NCI-H2081 treated with DMSO at 0.1 percent for 48 hours (cell line): ENCODE measurements at regions not wholly inside any gene's neighbourhood (a gene's known extent, or its start where the extent isn't known, plus 50 kb on each side); places are given as distances from the start of the nearest gene placed in this dataset.
"Not testable (repeated sequence)": the region's sequence is repeated elsewhere in the genome, so short reads cannot be mapped to it uniquely, and the experiment has no call there.

Experiments used
- DNase-seq: peaks from one replicate; lab custom pipeline; 2025; lab: John Stamatoyannopoulos, UW

DNA sequence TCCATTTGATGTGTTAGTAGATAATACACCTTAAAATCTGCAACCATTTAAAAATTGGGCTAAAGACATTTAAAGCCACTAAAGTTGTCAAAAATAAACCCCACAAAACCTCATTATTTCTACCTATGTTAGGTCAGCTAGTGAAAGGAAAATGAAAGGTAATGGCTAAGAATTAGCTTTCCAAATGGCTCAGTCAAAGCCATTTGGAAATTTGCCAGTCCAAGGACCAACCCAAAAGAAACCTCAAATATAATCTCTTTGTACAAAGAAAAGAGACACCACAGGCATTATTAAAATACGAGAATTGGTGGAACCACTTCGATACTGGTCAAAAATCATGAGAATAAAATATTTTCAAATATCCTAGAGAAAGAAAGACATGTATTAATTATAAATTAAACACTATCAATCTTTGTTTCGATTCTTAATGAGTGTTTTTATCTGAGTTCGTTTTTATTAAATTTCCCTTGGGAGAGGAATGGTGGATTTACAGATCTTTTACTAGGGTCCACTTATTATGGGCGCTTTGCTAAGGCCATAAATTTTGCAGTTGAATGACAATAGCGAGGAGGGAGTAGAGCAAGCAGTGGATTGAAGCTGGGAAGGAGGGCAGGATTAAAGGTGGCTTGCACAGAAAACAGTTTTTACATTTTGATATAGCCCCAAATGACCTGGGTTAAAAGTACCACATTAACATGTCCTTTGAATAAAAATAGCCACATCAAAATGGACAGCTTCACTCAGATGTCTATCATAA is 116.8 kb upstream of the SHB start:
- no peak for DNase-seq

GRCh38 chr9:38183994-38184568 is 115.1 kb upstream of the SHB start:
- DNase-seq: no peak

DNA sequence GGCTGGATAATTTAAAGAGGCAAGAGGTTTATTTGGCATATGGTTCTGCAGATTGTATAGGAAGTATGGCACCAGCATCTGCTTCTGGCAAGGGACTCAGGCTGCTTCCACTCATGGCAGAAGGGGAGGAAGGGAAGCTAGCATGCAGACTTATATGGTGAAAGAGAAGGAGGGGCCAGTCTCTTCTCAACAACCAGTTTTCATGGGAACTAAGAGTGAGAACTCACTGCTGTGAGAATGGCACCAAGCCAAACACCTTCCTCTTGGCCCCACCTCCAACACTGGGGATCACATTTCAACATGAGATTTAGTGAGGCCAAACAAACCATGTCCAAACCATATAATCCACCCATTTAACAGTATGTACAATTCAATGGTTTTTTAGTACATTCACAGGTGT is 113.3 kb upstream of the SHB start:
- DNase-seq: no peak

DNA sequence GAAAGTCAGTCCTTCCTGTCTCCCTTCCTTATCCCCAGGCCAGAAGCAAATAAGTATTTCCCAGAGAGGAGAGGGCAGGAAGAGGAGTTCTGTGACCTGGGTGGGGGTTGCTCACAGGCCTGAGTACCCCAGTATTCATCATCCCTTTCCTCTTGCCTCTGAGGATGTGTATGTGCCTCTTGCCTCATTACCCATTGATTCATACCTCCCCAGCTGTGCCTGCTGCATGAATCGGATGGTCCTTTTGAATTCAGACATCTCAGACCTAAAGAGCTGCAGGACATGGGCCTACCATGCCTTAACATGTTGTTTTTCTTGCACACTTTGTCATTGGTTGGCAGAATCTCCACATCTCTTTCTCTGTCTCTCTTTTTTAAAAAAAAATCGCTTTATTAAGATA is 112.8 kb upstream of the SHB start:
- DNase-seq: no peak

DNA sequence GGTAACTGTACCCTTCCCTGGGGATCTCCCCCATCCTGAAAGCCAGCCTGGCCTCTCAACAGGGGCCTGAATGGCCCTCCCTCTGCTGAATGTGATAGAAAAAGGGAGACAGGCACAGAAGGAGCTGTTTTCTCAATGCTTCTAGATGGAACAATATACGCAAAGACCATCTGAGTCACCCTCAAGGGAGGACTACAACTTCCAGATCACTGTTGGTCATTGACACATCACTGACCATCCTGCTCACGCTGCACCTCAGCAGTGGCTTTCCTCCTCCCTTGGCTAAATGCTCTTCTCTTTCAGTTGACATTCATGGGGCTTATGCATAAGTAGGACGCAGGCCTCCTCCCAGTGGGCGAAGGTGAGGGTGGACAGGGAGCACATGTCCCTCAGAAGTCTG is 112.2 kb upstream of the SHB start:
- DNase-seq: no peak

DNA sequence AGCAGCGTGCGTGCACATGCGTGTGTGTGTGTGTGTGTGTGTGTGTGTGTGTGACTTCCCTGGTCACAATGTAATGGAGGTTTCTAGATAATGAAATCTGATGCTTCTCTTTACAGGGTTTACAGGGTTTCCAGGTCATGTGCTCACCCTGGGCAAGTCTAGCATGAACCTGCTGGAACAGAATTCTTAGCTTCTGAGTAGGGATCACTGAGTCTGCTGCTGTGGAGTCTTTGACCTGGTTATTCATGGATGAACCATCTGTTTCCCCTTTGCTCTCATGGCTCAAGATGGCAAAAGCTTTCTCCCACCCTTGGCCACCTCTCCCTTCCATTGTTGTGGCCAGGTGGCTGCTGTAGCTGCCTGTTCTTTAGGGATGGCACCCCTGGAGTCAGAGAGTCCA is 111.6 kb upstream of the SHB start:
- no peak for DNase-seq

- no peak for DNase-seq
These were observed 110.9 kb upstream of the SHB start for GRCh38 chr9:38179965-38180364.

DNA sequence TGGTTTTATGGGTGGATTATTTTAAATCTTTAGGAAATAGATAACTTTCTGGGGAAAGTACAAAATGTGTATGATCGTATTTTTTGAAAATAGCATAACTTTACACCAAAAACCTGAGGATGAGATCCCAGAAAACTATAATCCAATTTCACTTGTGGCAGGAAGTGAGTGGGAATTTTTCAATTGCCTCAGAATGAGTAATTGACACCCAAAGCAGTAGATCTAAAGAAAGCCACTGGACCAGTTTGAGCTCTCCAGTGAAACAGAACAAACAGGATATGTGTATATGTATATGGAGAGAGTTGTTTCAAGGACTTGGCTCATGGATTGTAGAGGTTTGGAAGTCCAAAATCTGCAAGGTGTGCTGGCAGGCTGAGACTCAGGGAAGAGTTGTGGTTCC is 109.2 kb upstream of the SHB start:
- no peak for DNase-seq

GRCh38 chr9:38177680-38178079 is 108.7 kb upstream of the SHB start:
- no peak for DNase-seq

DNA sequence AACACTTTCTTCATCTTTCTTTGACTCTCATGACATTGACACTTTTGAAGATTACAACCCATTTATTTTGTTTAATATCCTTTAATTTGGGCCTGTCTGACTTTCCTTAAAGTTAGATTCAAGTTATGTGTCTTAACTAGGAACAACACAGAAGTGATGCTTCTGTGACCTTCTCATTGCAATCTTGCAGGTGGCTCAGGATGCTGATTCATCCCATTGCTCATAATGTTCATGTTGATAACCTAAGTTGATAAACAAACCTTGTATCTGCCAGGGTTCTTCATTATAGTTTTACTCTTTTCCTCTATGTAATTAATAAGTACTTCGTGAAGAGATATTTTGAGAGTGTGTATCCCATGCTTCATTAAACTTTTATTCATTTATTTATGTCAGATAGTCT is 107.2 kb upstream of the SHB start:
- DNase-seq: no peak

DNA sequence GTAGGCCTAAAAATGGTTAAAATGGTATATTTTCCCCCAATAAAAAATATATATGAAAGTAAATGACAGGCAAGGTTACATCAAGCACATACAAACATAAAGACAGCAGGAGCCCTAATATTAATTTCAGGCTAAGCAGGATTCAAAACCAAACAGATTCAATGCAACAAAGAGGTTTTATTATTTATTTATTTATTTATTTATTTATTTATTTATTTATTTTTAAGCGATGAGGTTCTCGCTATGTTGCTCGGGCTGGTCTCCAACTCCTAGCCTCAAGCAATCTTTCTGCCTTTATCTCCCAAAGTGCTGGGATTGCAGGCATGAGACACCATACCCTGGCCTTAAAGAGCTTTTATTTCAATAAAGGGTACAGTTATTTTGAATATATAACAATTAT is 106.4 kb upstream of the SHB start:
- DNase-seq: no peak

DNA sequence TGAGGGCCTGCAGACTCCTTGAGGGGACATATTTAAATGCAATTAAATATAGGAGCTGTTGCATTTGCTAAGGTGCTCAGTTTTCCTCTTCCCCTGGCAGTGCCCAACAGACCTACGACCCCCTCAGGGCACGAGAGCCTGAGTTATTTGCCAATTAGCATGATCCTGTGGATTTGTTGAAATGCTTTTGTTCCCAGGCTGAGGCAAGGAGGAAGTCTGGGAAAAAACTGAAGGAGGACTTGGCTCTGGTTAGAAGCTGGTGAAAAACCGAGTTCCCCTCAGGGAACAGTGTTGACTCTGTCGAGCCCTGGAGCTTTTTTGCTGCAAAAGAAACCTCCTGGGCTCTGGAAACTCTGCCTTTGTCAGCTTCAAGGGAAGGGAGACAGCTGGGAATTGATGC is 103.6 kb upstream of the SHB start:
- DNase-seq: no peak

DNA sequence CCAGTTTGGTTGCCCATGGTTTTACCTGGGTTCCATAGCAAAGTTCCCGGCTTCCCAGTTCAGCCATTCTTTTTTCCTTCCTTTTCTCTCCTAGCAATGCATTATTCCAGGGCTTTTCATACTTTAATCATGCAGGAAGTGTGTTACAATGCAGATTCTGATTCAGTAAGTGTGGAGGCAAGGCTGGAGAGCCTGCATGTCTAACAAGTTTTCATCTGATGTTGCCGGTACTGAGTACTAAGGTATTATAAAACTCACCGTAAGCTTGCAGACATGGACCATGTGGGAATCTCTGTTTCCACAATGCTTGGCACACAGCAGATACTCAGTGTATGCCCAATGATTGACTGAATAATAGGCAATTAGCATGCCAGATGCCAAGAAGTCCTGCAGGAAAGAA is 102.9 kb upstream of the SHB start:
- DNase-seq: no peak

DNA sequence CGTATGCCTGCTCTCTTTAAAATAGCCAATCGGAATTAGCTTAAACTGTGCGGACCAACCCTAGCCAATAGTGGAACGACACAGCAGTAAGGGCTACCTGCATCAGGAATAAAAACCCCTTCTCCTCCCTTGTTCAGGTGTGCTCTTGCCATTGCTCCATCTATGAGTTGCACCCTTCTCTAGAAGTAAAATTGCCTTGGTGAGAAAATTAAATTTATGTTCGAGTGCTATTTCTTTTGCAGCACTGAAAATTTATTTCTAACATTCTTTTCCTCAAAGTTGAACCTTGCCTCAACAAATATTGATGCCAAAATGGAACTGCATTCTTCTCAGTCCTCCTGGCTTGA is 102.5 kb upstream of the SHB start:
- DNase-seq: no peak

DNA sequence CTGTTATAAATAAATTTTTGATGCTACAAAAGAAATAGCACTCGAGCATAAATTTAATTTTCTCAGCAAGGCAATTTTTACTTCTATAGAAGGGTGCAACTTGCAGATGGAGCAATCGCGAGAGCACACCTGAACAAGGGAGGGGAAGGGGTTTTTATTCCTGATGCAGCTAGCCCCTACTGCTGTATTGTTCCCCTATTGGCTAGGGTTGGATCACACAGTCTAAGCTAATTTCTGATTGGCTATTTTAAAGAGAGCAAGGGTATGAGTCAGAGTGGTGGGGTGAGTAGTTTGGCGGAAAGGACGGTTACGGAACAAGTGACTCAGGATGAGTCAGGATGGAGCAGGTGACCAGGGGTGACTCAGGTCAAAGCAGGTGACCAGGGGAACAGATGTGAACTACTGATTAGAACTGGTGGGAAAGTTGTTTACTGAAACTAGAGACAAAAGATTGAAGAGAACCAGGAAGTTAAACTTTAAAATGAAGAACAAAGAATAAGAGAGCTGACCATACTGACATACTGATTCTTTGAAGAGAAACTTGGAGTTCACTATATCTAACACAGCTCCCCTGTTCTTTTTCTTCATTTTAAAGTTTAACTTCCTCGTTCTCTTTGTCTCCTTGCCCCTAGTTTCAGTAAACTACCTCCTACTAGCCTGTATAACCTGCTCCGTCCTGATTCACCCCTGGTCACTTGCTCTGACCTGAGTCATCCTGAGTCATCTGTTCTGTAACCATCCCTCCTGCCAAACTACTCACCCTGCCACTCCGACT is 101.9 kb upstream of the SHB start:
- DNase-seq: not testable (repeated sequence)

GRCh38 chr9:38170155-38170554 is 101.1 kb upstream of the SHB start:
- DNase-seq: not testable (repeated sequence)

- no peak for DNase-seq
These were observed 97.5 kb upstream of the SHB start for GRCh38 chr9:38166501-38166900.

- no peak for DNase-seq
These were observed 95.7 kb upstream of the SHB start for GRCh38 chr9:38164659-38165221.

- DNase-seq: no peak
These were observed 94.5 kb upstream of the SHB start for GRCh38 chr9:38163518-38163917.

- DNase-seq: no peak
These were observed 93.5 kb upstream of the SHB start for GRCh38 chr9:38162332-38163211.

- no peak for DNase-seq
These were observed 91.7 kb upstream of the SHB start for GRCh38 chr9:38160613-38161215.

DNA sequence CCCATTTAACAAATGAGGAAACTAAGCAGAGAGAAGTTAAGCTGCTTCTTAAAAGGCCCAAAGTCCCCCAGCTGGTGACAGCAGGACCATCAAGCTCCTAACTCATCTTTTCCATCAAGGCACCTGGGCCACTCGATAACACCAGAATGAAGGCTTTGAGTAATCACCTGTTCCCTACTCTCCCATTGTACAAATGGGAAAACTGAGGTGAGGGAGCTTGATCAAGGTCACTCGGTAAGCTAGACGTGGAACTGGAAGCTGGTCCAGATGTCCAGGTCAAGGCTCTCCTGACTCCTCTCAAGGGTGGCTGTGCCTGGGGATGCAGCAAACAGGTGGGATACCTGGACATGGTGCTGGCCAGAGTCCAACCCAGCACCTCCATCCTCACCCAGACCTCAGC is 90.6 kb upstream of the SHB start:
- DNase-seq: no peak
